ENCODE measurements at regions not wholly inside any gene's neighbourhood (a gene's known extent, or its start where the extent isn't known, plus 50 kb on each side); places are given as distances from the start of the nearest gene placed in this dataset.

- Histone ChIP-seq H3K4me2 (ENCODE audit: low read length, poor library complexity, severe bottlenecking) (no peak overlapping the region), H3K9ac (ENCODE audit: low read length) (no peak overlapping the region), H2AFZ (ENCODE audit: low read depth, low read length) (no peak overlapping the region), H2BK12ac (ENCODE audit: low read length in 2 of 2) (no peak overlapping the region), H3K4ac (ENCODE audit: low read depth in 1 of 2, low read length in 2 of 2) (no peak overlapping the region), H2BK5ac (ENCODE audit: low read depth, low read length, poor library complexity, severe bottlenecking) (no peak overlapping the region), H3K18ac (ENCODE audit: low read depth in 1 of 2, low read length in 2 of 2) (no peak overlapping the region), H3K9me3 (ENCODE audit: control insufficient read depth, low read length) (no peaks in the 10 kb centered on the region), H3K4me3 (ENCODE audit: insufficient read depth in 1 of 2, low read depth in 1 of 2, low read length in 2 of 2) (no peak overlapping the region), H3K27ac (ENCODE audit: low read length, poor library complexity, severe bottlenecking) (no peak overlapping the region), H2BK15ac (ENCODE audit: low read depth, poor library complexity, severe bottlenecking) (no peak overlapping the region), H3K23ac (ENCODE audit: low read length in 2 of 2) (no peak overlapping the region), H2AK5ac (ENCODE audit: low read length, severe bottlenecking) (no peak overlapping the region), H4K8ac (ENCODE audit: low read length) (no peak overlapping the region), H3K27me3 (ENCODE audit: control insufficient read depth in 1 of 2, insufficient read depth in 1 of 2, low read length in 2 of 2) (peaks cover 7 to 17% of the 10 kb centered on the region in 2 experiments), H2BK120ac (ENCODE audit: low read depth, low read length) (no peak overlapping the region), H4K91ac (ENCODE audit: low read length) (no peak overlapping the region), H3K4me1 (ENCODE audit: control insufficient read depth, insufficient read depth, low read depth, low read length) (no peaks in the 10 kb centered on the region), H3K14ac (ENCODE audit: low read length in 2 of 2) (no peak overlapping the region), H3K79me1 (replicated peaks; ENCODE audit: low read length, poor library complexity, severe bottlenecking) (no peaks in the 10 kb centered on the region), H3K36me3 (ENCODE audit: control insufficient read depth in 1 of 2, insufficient read depth in 2 of 2, low read depth in 1 of 2, low read length in 2 of 2) (no peaks in the 10 kb centered on the region)
- DNase-seq: no peak
- WGBS: 73% methylated on average over 4 of the region's 4 CpGs
These were observed 260.2 kb downstream of the CGGBP1 start for GRCh38 chr3:87798567-87798947.

- Histone ChIP-seq H3K4me1 (ENCODE audit: control insufficient read depth, insufficient read depth, low read depth, low read length) (peaks cover 3% of the 10 kb centered on the region), H2BK12ac (ENCODE audit: low read length in 2 of 2) (no peak overlapping the region), H3K14ac (ENCODE audit: low read length in 2 of 2) (no peak overlapping the region), H3K4me2 (ENCODE audit: low read length, poor library complexity, severe bottlenecking) (no peak overlapping the region), H2BK120ac (ENCODE audit: low read depth, low read length) (no peak overlapping the region), H4K91ac (ENCODE audit: low read length) (no peak overlapping the region), H3K36me3 (ENCODE audit: control insufficient read depth in 1 of 2, insufficient read depth in 2 of 2, low read depth in 1 of 2, low read length in 2 of 2) (no peaks in the 10 kb centered on the region), H2BK15ac (ENCODE audit: low read depth, poor library complexity, severe bottlenecking) (no peak overlapping the region), H4K8ac (ENCODE audit: low read length) (no peak overlapping the region), H3K9ac (ENCODE audit: low read length) (no peak overlapping the region), H2BK5ac (ENCODE audit: low read depth, low read length, poor library complexity, severe bottlenecking) (no peak overlapping the region), H3K79me1 (replicated peaks; ENCODE audit: low read length, poor library complexity, severe bottlenecking) (no peaks in the 10 kb centered on the region), H3K23ac (ENCODE audit: low read length in 2 of 2) (no peak overlapping the region), H2AFZ (ENCODE audit: low read depth, low read length) (no peak overlapping the region), H3K27ac (ENCODE audit: low read length, poor library complexity, severe bottlenecking) (no peak overlapping the region), H3K27me3 (ENCODE audit: control insufficient read depth in 1 of 2, insufficient read depth in 1 of 2, low read length in 2 of 2) (peaks cover 12 to 22% of the 10 kb centered on the region in 2 experiments), H3K9me3 (ENCODE audit: control insufficient read depth, low read length) (no peaks in the 10 kb centered on the region), H3K4ac (ENCODE audit: low read depth in 1 of 2, low read length in 2 of 2) (no peak overlapping the region), H2AK5ac (ENCODE audit: low read length, severe bottlenecking) (no peak overlapping the region), H3K18ac (ENCODE audit: low read depth in 1 of 2, low read length in 2 of 2) (no peak overlapping the region), H3K4me3 (ENCODE audit: insufficient read depth in 1 of 2, low read depth in 1 of 2, low read length in 2 of 2) (no peak overlapping the region)
- WGBS: 85% methylated on average over 5 of the region's 5 CpGs
- no peak for DNase-seq
These were observed 260.8 kb downstream of the CGGBP1 start for GRCh38 chr3:87797872-87798566.

- H2AK5ac ChIP-seq (ENCODE audit: low read length, severe bottlenecking): no peak overlapping the region
- 98% methylated on average over 3 of the region's 3 CpGs for WGBS
- no peak for DNase-seq
These were observed 262.0 kb downstream of the CGGBP1 start for GRCh38 chr3:87796843-87797185.

GRCh38 chr3:87796137-87796842 lies 262.5 kb downstream of the CGGBP1 start:
- no peak overlapping the region for H3K23ac ChIP-seq (ENCODE audit: low read length in 2 of 2)
- no peak overlapping the region for H3K4ac ChIP-seq (ENCODE audit: low read depth in 1 of 2, low read length in 2 of 2)
- no peak overlapping the region for H4K91ac ChIP-seq (ENCODE audit: low read length)
- no peak for DNase-seq
- no peak overlapping the region for H3K14ac ChIP-seq (ENCODE audit: low read length in 2 of 2)
- H2BK5ac ChIP-seq (ENCODE audit: low read depth, low read length, poor library complexity, severe bottlenecking): no peak overlapping the region
- peaks cover 29 to 39% of the 10 kb centered on the region in 2 experiments for H3K27me3 ChIP-seq (ENCODE audit: control insufficient read depth in 1 of 2, insufficient read depth in 1 of 2, low read length in 2 of 2)
- H3K27ac ChIP-seq (ENCODE audit: low read length, poor library complexity, severe bottlenecking): no peak overlapping the region
- no peak overlapping the region for H2AFZ ChIP-seq (ENCODE audit: low read depth, low read length)
- H3K36me3 ChIP-seq (ENCODE audit: control insufficient read depth in 1 of 2, insufficient read depth in 2 of 2, low read depth in 1 of 2, low read length in 2 of 2): no peaks in the 10 kb centered on the region
- H2BK15ac ChIP-seq (ENCODE audit: low read depth, poor library complexity, severe bottlenecking): no peak overlapping the region
- H3K9me3 ChIP-seq (ENCODE audit: control insufficient read depth, low read length): no peaks in the 10 kb centered on the region
- H3K79me1 ChIP-seq (replicated peaks; ENCODE audit: low read length, poor library complexity, severe bottlenecking): no peaks in the 10 kb centered on the region
- no peak overlapping the region for H4K8ac ChIP-seq (ENCODE audit: low read length)
- no peak overlapping the region for H2AK5ac ChIP-seq (ENCODE audit: low read length, severe bottlenecking)
- no peak overlapping the region for H2BK12ac ChIP-seq (ENCODE audit: low read length in 2 of 2)
- 48% methylated on average over 2 of the region's 2 CpGs for WGBS
- no peak overlapping the region for H3K18ac ChIP-seq (ENCODE audit: low read depth in 1 of 2, low read length in 2 of 2)
- peaks cover 9% of the 10 kb centered on the region for H3K4me1 ChIP-seq (ENCODE audit: control insufficient read depth, insufficient read depth, low read depth, low read length)
- no peak overlapping the region for H3K4me3 ChIP-seq (ENCODE audit: insufficient read depth in 1 of 2, low read depth in 1 of 2, low read length in 2 of 2)
- no peak overlapping the region for H2BK120ac ChIP-seq (ENCODE audit: low read depth, low read length)
- H3K9ac ChIP-seq (ENCODE audit: low read length): no peak overlapping the region
- H3K4me2 ChIP-seq (ENCODE audit: low read length, poor library complexity, severe bottlenecking): no peak overlapping the region

More at GRCh38 chr3:87796843-87797185, 262.0 kb downstream of the CGGBP1 start:
- H3K9ac ChIP-seq (ENCODE audit: low read length): no peak overlapping the region
- H3K79me1 ChIP-seq (replicated peaks; ENCODE audit: low read length, poor library complexity, severe bottlenecking): no peaks in the 10 kb centered on the region
- no peak overlapping the region for H3K23ac ChIP-seq (ENCODE audit: low read length in 2 of 2)
- no peak overlapping the region for H3K4me3 ChIP-seq (ENCODE audit: insufficient read depth in 1 of 2, low read depth in 1 of 2, low read length in 2 of 2)
- H2BK5ac ChIP-seq (ENCODE audit: low read depth, low read length, poor library complexity, severe bottlenecking): no peak overlapping the region
- H3K4ac ChIP-seq (ENCODE audit: low read depth in 1 of 2, low read length in 2 of 2): no peak overlapping the region
- no peak overlapping the region for H4K8ac ChIP-seq (ENCODE audit: low read length)
- H2BK15ac ChIP-seq (ENCODE audit: low read depth, poor library complexity, severe bottlenecking): no peak overlapping the region
- no peaks in the 10 kb centered on the region for H3K9me3 ChIP-seq (ENCODE audit: control insufficient read depth, low read length)
- no peak overlapping the region for H2BK120ac ChIP-seq (ENCODE audit: low read depth, low read length)
- H3K27ac ChIP-seq (ENCODE audit: low read length, poor library complexity, severe bottlenecking): no peak overlapping the region
- no peak overlapping the region for H4K91ac ChIP-seq (ENCODE audit: low read length)
- peaks cover 9% of the 10 kb centered on the region for H3K4me1 ChIP-seq (ENCODE audit: control insufficient read depth, insufficient read depth, low read depth, low read length)
- no peak overlapping the region for H2AFZ ChIP-seq (ENCODE audit: low read depth, low read length)
- H3K14ac ChIP-seq (ENCODE audit: low read length in 2 of 2): no peak overlapping the region
- no peak overlapping the region for H2BK12ac ChIP-seq (ENCODE audit: low read length in 2 of 2)
- H3K4me2 ChIP-seq (ENCODE audit: low read length, poor library complexity, severe bottlenecking): no peak overlapping the region
- H3K27me3 ChIP-seq (ENCODE audit: control insufficient read depth in 1 of 2, insufficient read depth in 1 of 2, low read length in 2 of 2): peaks cover 24 to 35% of the 10 kb centered on the region in 2 experiments
- H3K18ac ChIP-seq (ENCODE audit: low read depth in 1 of 2, low read length in 2 of 2): no peak overlapping the region
- no peaks in the 10 kb centered on the region for H3K36me3 ChIP-seq (ENCODE audit: control insufficient read depth in 1 of 2, insufficient read depth in 2 of 2, low read depth in 1 of 2, low read length in 2 of 2)
